ENCODE measurements at regions not wholly inside any gene's neighbourhood (a gene's known extent, or its start where the extent isn't known, plus 50 kb on each side); places are given as distances from the start of the nearest gene placed in this dataset.

DNA sequence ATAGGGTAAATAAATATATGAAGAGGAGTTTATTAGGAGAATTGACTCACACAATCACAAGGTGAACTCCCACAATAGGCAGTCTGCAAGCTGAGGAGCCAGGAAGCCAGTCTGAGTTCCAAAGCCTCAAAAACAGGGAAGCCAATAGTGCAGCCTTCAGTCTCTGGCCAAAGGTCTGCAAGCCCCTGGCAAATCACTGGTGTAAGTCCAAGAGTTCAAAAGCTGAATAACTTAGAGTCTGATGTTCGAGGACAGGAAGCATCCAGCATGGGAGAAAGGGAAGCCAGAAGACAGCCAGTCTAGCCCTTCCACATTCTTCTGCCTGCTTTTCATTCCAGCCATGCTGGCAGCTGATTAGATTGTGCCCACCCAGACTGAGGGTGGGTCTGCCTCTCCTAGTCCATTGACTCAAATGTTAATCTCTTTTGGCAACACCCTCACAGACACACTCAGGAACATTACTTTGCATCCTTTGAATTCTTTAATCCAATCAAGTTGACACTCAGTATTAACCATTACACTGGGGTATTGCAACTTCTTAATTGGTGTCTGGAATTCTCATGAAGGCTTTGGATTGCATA lies 736.5 kb upstream of the LMO3 start:
- no peaks in the 10 kb centered on the region for H3K36me3 ChIP-seq (ENCODE audit: control insufficient read depth, insufficient read depth, low read length)
- H3K27me3 ChIP-seq (ENCODE audit: control insufficient read depth, insufficient read depth, low read length): no peaks in the 10 kb centered on the region
- H3K27ac ChIP-seq (ENCODE audit: low read depth, low read length): no peak overlapping the region
- no peaks in the 10 kb centered on the region for H3K4me1 ChIP-seq (ENCODE audit: control insufficient read depth, insufficient read depth, low read length)
- no peak overlapping the region for H3K9ac ChIP-seq (ENCODE audit: low read length)
- H3K4me3 ChIP-seq (ENCODE audit: low read length): no peak overlapping the region

DNA sequence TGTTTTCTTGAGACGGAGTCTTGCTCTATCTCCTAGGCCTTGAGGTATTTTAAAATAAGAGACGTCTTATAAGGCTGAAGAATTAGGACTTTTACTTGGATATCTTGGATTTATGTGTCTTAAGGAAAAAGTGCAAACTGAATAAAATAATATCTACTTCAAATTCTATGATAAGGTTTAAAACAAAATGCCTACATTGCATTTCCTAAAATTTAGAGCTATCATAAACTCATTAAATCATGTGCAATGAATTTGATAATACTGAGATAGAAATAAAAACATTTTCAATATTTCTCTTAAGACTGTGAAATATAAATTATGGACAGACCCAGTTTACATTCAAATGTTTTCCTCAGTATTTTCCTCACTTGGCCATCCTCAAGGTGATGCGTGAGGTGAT lies 729.5 kb upstream of the LMO3 start:
- H3K4me1 ChIP-seq (ENCODE audit: control insufficient read depth, insufficient read depth, low read length): no peaks in the 10 kb centered on the region
- no peak overlapping the region for H3K27ac ChIP-seq (ENCODE audit: low read depth, low read length)
- no peak overlapping the region for H3K4me3 ChIP-seq (ENCODE audit: low read length)
- H3K36me3 ChIP-seq (ENCODE audit: control insufficient read depth, insufficient read depth, low read length): no peaks in the 10 kb centered on the region
- H3K27me3 ChIP-seq (ENCODE audit: control insufficient read depth, insufficient read depth, low read length): no peaks in the 10 kb centered on the region
- no peak overlapping the region for H3K9ac ChIP-seq (ENCODE audit: low read length)

- Histone ChIP-seq H3K27me3 (ENCODE audit: control insufficient read depth, insufficient read depth, low read length) (no peaks in the 10 kb centered on the region), H3K4me3 (ENCODE audit: low read length) (no peak overlapping the region), H3K4me1 (ENCODE audit: control insufficient read depth, insufficient read depth, low read length) (no peaks in the 10 kb centered on the region), H3K27ac (ENCODE audit: low read depth, low read length) (no peak overlapping the region), H3K36me3 (ENCODE audit: control insufficient read depth, insufficient read depth, low read length) (no peaks in the 10 kb centered on the region), H3K9ac (ENCODE audit: low read length) (no peak overlapping the region)
These were observed 728.8 kb upstream of the LMO3 start for GRCh38 chr12:17334784-17335183.

DNA sequence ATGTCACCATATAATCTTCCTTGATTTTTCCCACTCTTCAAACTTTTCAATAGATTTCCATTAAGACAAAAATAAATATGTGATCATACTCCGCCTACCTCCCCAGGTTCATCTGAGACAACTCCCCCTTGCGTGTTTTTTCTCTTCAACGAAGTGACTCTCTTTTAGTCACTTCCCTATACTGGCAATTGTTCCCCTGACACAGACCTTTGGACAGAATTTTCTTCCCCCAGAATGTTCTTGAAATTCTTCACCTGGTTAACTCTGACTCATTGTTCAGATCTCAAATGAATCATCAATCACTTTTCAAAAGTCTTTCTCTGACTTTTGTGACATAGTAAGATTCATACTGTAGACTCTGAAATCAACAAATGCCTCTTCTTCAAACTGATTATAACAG lies 727.3 kb upstream of the LMO3 start:
- Histone ChIP-seq H3K27ac (ENCODE audit: low read depth, low read length) (no peak overlapping the region), H3K4me1 (ENCODE audit: control insufficient read depth, insufficient read depth, low read length) (no peaks in the 10 kb centered on the region), H3K36me3 (ENCODE audit: control insufficient read depth, insufficient read depth, low read length) (no peaks in the 10 kb centered on the region), H3K27me3 (ENCODE audit: control insufficient read depth, insufficient read depth, low read length) (no peaks in the 10 kb centered on the region), H3K9ac (ENCODE audit: low read length) (no peak overlapping the region), H3K4me3 (ENCODE audit: low read length) (no peak overlapping the region)

DNA sequence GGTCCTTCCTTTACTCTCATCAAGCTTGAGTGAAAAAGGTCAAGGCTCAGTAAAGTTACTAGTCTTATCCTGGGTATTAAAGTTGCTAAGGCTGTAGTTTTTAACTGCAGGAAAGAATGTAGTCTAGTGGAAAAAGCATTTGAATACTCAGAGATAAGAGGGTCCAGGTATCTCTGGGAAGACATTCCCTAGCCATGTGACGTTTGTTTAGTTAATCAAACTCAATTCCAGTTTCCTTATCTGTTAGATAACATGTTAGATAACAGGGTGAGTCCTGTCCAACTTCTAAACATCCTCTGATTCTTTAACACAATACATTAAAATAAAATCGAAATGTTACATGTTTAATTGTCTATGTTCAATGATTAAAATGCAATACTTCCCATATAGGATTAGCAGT lies 720.7 kb upstream of the LMO3 start:
- no peak overlapping the region for H3K4me3 ChIP-seq (ENCODE audit: low read length)
- H3K27me3 ChIP-seq (ENCODE audit: control insufficient read depth, insufficient read depth, low read length): no peaks in the 10 kb centered on the region
- no peaks in the 10 kb centered on the region for H3K36me3 ChIP-seq (ENCODE audit: control insufficient read depth, insufficient read depth, low read length)
- H3K4me1 ChIP-seq (ENCODE audit: control insufficient read depth, insufficient read depth, low read length): no peaks in the 10 kb centered on the region
- no peak overlapping the region for H3K27ac ChIP-seq (ENCODE audit: low read depth, low read length)
- no peak overlapping the region for H3K9ac ChIP-seq (ENCODE audit: low read length)

DNA sequence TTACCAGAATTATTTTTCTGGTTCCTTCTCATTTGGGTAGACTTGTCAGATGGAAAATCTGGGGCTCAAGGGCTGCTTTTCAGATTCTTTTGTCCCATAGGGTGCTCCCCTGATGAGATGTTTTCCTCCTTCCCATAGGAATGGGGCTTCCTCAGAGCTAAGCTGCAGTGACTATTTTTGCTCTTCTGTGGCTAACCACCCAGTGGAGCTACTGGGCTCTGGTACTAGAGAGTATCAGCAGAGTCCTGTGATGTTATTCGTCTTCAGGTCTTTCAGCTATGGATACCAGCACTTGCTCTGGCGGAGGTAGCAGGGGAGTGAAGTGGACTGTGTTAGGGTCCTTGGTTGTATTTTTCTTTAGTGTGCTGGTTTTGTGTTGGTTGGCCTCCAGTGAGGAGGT lies 716.1 kb upstream of the LMO3 start:
- no peaks in the 10 kb centered on the region for H3K27me3 ChIP-seq (ENCODE audit: control insufficient read depth, insufficient read depth, low read length)
- H3K9ac ChIP-seq (ENCODE audit: low read length): no peak overlapping the region
- H3K4me1 ChIP-seq (ENCODE audit: control insufficient read depth, insufficient read depth, low read length): no peaks in the 10 kb centered on the region
- no peak overlapping the region for H3K27ac ChIP-seq (ENCODE audit: low read depth, low read length)
- H3K4me3 ChIP-seq (ENCODE audit: low read length): no peak overlapping the region
- no peaks in the 10 kb centered on the region for H3K36me3 ChIP-seq (ENCODE audit: control insufficient read depth, insufficient read depth, low read length)

- Histone ChIP-seq H3K9ac (ENCODE audit: low read length) (no peak overlapping the region), H3K36me3 (ENCODE audit: control insufficient read depth, insufficient read depth, low read length) (no peaks in the 10 kb centered on the region), H3K27ac (ENCODE audit: low read depth, low read length) (no peak overlapping the region), H3K4me3 (ENCODE audit: low read length) (no peak overlapping the region), H3K4me1 (ENCODE audit: control insufficient read depth, insufficient read depth, low read length) (no peaks in the 10 kb centered on the region), H3K27me3 (ENCODE audit: control insufficient read depth, insufficient read depth, low read length) (no peaks in the 10 kb centered on the region)
These were observed 698.8 kb upstream of the LMO3 start for GRCh38 chr12:17304503-17305347.

DNA sequence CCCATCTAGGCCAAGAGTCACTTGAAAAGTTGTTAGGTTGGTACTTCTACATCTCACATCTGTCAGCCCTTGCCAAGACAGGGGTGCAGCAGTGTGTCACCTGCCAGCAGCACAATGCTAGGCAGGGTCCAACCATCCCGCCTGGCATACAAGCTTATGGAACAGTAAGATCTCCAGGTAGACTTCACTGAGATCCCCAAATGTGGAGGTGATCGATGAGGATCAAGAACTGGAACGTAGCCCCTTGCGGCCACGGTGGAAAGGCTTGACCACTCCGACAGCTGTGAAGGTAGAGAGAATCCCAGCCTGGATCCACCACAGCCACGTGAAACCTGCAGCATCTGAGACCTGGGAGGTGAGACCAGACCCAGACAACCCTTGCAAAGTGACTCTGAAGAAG lies 696.0 kb upstream of the LMO3 start:
- H3K27ac ChIP-seq (ENCODE audit: low read depth, low read length): no peak overlapping the region
- H3K27me3 ChIP-seq (ENCODE audit: control insufficient read depth, insufficient read depth, low read length): no peaks in the 10 kb centered on the region
- no peaks in the 10 kb centered on the region for H3K36me3 ChIP-seq (ENCODE audit: control insufficient read depth, insufficient read depth, low read length)
- H3K4me1 ChIP-seq (ENCODE audit: control insufficient read depth, insufficient read depth, low read length): no peaks in the 10 kb centered on the region
- H3K9ac ChIP-seq (ENCODE audit: low read length): no peak overlapping the region
- no peak overlapping the region for H3K4me3 ChIP-seq (ENCODE audit: low read length)

DNA sequence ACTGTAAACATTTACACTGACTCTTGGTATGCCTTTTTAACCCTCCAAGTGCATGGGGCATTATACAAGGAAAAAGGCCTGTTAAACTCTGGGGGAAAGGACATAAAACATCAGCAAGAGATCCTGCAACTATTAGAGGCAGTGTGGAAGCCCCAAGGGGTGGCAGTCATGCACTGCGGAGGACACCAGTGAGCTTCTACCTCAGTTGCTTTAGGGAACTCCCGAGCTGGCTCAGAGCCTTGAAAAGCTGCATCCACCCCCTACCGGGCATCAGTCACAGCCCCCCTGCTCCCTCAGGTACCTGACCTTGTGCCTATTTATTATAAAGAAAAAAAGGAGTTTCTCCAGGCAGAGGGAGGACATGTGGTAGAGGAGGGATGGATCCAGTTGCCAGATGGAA lies 695.6 kb upstream of the LMO3 start:
- Histone ChIP-seq H3K4me1 (ENCODE audit: control insufficient read depth, insufficient read depth, low read length) (no peaks in the 10 kb centered on the region), H3K27me3 (ENCODE audit: control insufficient read depth, insufficient read depth, low read length) (no peaks in the 10 kb centered on the region), H3K36me3 (ENCODE audit: control insufficient read depth, insufficient read depth, low read length) (no peaks in the 10 kb centered on the region), H3K9ac (ENCODE audit: low read length) (no peak overlapping the region), H3K27ac (ENCODE audit: low read depth, low read length) (no peak overlapping the region), H3K4me3 (ENCODE audit: low read length) (no peak overlapping the region)

DNA sequence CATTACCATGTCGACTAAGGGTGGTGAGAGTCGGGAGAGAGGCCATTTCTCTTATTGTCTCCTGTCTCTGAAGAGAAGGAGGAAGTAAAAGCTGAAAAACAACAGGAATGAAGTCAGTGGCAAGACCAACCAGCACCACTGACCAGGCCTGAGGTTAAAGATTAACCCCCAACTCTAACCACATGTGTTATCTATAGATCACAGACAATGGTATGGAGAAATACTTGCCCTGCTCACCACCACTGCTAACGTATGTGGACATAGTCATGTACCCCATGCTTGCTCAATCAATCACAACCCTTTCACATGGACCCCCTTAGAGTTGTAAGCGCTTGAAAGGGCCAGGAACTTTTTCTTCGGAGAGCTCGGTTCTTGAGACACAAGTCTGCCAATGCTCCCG lies 690.9 kb upstream of the LMO3 start:
- no peak overlapping the region for H3K9ac ChIP-seq (ENCODE audit: low read length)
- H3K4me1 ChIP-seq (ENCODE audit: control insufficient read depth, insufficient read depth, low read length): no peaks in the 10 kb centered on the region
- no peaks in the 10 kb centered on the region for H3K36me3 ChIP-seq (ENCODE audit: control insufficient read depth, insufficient read depth, low read length)
- H3K27ac ChIP-seq (ENCODE audit: low read depth, low read length): no peak overlapping the region
- no peaks in the 10 kb centered on the region for H3K27me3 ChIP-seq (ENCODE audit: control insufficient read depth, insufficient read depth, low read length)
- no peak overlapping the region for H3K4me3 ChIP-seq (ENCODE audit: low read length)

DNA sequence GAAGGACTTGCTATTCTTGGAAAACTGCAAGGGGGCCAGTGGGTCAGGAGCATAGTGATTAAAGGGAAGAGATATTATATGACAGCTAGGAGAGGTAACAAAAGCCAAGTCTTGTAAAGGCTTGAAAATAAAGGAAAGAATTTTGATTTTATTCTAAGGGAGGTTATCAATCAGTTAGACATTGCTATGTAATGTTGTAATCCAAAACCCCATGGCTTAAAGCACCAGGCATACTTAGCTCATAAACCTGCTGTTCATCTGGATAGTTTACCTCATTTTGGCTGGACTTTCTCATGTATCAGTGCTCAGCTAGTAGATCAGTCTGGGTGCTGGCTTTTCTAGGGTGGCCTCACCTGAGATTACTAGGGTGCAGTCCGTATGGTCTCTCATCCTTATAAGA lies 680.9 kb upstream of the LMO3 start:
- no peaks in the 10 kb centered on the region for H3K36me3 ChIP-seq (ENCODE audit: control insufficient read depth, insufficient read depth, low read length)
- no peaks in the 10 kb centered on the region for H3K27me3 ChIP-seq (ENCODE audit: control insufficient read depth, insufficient read depth, low read length)
- no peak overlapping the region for H3K27ac ChIP-seq (ENCODE audit: low read depth, low read length)
- H3K4me1 ChIP-seq (ENCODE audit: control insufficient read depth, insufficient read depth, low read length): no peaks in the 10 kb centered on the region
- no peak overlapping the region for H3K4me3 ChIP-seq (ENCODE audit: low read length)
- H3K9ac ChIP-seq (ENCODE audit: low read length): no peak overlapping the region

GRCh38 chr12:17284873-17285272 lies 678.9 kb upstream of the LMO3 start:
- no peaks in the 10 kb centered on the region for H3K36me3 ChIP-seq (ENCODE audit: control insufficient read depth, insufficient read depth, low read length)
- no peak overlapping the region for H3K27ac ChIP-seq (ENCODE audit: low read depth, low read length)
- H3K4me3 ChIP-seq (ENCODE audit: low read length): no peak overlapping the region
- no peak overlapping the region for H3K9ac ChIP-seq (ENCODE audit: low read length)
- H3K4me1 ChIP-seq (ENCODE audit: control insufficient read depth, insufficient read depth, low read length): no peaks in the 10 kb centered on the region
- H3K27me3 ChIP-seq (ENCODE audit: control insufficient read depth, insufficient read depth, low read length): no peaks in the 10 kb centered on the region

GRCh38 chr12:17283563-17283962 lies 677.6 kb upstream of the LMO3 start:
- Histone ChIP-seq H3K27me3 (ENCODE audit: control insufficient read depth, insufficient read depth, low read length) (no peaks in the 10 kb centered on the region), H3K27ac (ENCODE audit: low read depth, low read length) (no peak overlapping the region), H3K36me3 (ENCODE audit: control insufficient read depth, insufficient read depth, low read length) (no peaks in the 10 kb centered on the region), H3K4me1 (ENCODE audit: control insufficient read depth, insufficient read depth, low read length) (no peaks in the 10 kb centered on the region), H3K9ac (ENCODE audit: low read length) (no peak overlapping the region), H3K4me3 (ENCODE audit: low read length) (no peak overlapping the region)

Measured in rectal smooth muscle tissue (tissue), 1 donor.